ENCODE measurements at regions not wholly inside any gene's neighbourhood (a gene's known extent, or its start where the extent isn't known, plus 50 kb on each side); places are given as distances from the start of the nearest gene placed in this dataset.

DNA sequence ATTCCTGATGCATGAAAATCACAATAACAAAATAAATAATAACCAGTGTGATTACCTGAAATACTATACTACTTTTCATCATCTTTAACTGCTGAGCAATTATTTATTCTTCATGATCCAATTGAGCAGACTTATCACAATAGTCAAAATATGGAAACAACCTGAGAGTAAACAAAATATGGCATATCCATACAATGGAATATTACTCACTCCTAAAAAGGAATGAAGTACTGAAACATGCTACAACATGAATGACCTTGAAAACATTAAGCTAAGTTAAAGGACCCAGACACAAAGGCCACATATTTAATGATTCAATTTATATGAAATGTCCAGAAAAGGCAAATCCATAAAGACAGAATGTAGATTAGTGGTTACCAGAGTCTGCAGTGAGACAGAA lies 146.8 kb downstream of the MID1IP1 start:
- H3K4me1 ChIP-seq (ENCODE audit: control insufficient read depth in 1 of 2, insufficient read depth in 2 of 2, low read depth in 1 of 2, low read length in 1 of 2) = no peaks in the 10 kb centered on the region
- H3F3A ChIP-seq (replicated peaks; ENCODE audit: insufficient read depth) = no peaks in the 10 kb centered on the region
- H3K27me3 ChIP-seq (ENCODE audit: insufficient read depth) = no peaks in the 10 kb centered on the region
- H3K9ac ChIP-seq = no peak overlapping the region
- no peak overlapping the region for H3K4me3 ChIP-seq (ENCODE audit: low read depth in 2 of 2, low read length in 1 of 2)
- no peak for DNase-seq
- no peaks in the 10 kb centered on the region for H3K9me2 ChIP-seq
- no peak for TF ChIP-seq GABPA (IDR thresholded peaks at IDR 0.05; ENCODE audit: low read depth)
- TF ChIP-seq FOXM1 (IDR thresholded peaks at IDR 0.05; ENCODE audit: low read depth) = no peak
- no peak for TF ChIP-seq RFX5 (IDR thresholded peaks at IDR 0.05; ENCODE audit: low read length)
- TF ChIP-seq EZH2phosphoT487 (IDR thresholded peaks at IDR 0.05; ENCODE audit: borderline replicate concordance, low read depth) = no peak
- no peak overlapping the region for H3K27ac ChIP-seq (ENCODE audit: low read depth in 2 of 2, low read length in 1 of 2)
- H2AFZ ChIP-seq (ENCODE audit: low read depth) = no peak overlapping the region
- no peak overlapping the region for H3K4me2 ChIP-seq
- no peaks in the 10 kb centered on the region for H4K20me1 ChIP-seq (ENCODE audit: insufficient read depth)
- ChIA-PET POLR2A (no interaction called here), CTCF (no interaction called here)
- H3K9me3 ChIP-seq = no peaks in the 10 kb centered on the region
- H3K79me2 ChIP-seq (ENCODE audit: insufficient read depth) = no peaks in the 10 kb centered on the region
- H3K36me3 ChIP-seq (replicated peaks in 1 of 2; ENCODE audit: control insufficient read depth in 1 of 2, insufficient read depth in 2 of 2, low read length in 1 of 2) = no peaks in the 10 kb centered on the region

DNA sequence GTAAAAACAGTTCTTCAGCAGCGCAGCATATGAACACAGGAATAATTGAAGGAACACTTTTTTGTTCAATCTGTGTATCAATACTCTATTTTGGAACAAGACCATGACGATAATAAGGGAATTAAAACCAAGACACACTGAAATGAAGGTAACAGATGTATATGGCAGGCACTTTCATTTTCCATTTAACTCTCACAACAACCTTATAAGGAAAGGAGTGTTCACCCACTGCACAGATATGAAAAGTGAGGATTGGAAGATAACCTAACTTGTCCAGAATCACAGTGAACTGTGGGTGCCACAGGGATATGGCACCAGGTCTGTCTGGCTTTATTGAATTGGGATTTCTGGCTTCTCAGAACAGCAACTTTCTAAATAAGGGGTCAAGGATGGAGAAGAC lies 153.3 kb downstream of the MID1IP1 start:
- ChIA-PET POLR2A (no interaction called here), CTCF (no interaction called here)
- 17% methylated on average over 2 of the region's 2 CpGs for WGBS (ENCODE audit: low lambda C conversion rate)

DNA sequence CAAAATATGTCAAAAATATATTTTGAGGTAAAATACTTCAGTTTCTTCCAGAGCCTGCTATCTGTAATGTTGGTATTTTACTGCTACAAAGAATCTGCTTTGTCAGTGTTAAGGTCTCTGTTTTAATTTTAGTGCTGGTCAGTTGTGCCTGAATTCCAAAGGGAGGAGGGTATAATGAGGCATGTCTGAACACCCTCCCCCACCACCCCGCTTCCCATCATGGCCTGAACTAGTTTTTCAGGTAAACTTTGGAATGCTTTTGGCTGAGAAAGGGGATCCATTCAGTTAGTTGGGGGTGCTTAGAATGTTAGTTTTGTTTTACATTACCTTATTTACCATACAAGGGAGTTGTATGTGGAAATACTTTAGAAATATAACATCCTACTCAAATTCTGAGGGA lies 158.5 kb downstream of the MID1IP1 start:
- Histone ChIP-seq H3K4me3 (ENCODE audit: low read depth in 2 of 2, low read length in 1 of 2) (no peak overlapping the region), H3K9me3 (no peaks in the 10 kb centered on the region), H3K4me1 (ENCODE audit: control insufficient read depth in 1 of 2, insufficient read depth in 2 of 2, low read depth in 1 of 2, low read length in 1 of 2) (no peaks in the 10 kb centered on the region; a peak in 1 of 4 replicates), H4K20me1 (ENCODE audit: insufficient read depth) (no peaks in the 10 kb centered on the region), H3K9ac (no peak overlapping the region), H2AFZ (ENCODE audit: low read depth) (no peak overlapping the region), H3K36me3 (replicated peaks in 1 of 2; ENCODE audit: control insufficient read depth in 1 of 2, insufficient read depth in 2 of 2, low read length in 1 of 2) (no peaks in the 10 kb centered on the region), H3K27me3 (ENCODE audit: insufficient read depth) (no peaks in the 10 kb centered on the region), H3F3A (replicated peaks; ENCODE audit: insufficient read depth) (no peaks in the 10 kb centered on the region), H3K4me2 (no peak overlapping the region), H3K79me2 (ENCODE audit: insufficient read depth) (no peaks in the 10 kb centered on the region), H3K27ac (ENCODE audit: low read depth in 2 of 2, low read length in 1 of 2) (no peak overlapping the region), H3K9me2 (no peaks in the 10 kb centered on the region)
- CTCF ChIA-PET = no interaction called here
- no peak for DNase-seq
- POLR2A ChIA-PET = no interaction called here
- 21% methylated on average over 1 of the region's 1 CpG for whole genome bisulfite sequencing (ENCODE audit: low lambda C conversion rate)
- TF ChIP-seq POLR2AphosphoS5 (IDR thresholded peaks at IDR 0.05; ENCODE audit: low read depth, low read length) (no peak), FOXM1 (IDR thresholded peaks at IDR 0.05; ENCODE audit: low read depth) (no peak), NRF1 (IDR thresholded peaks at IDR 0.05; ENCODE audit: low read depth, low read length) (no peak), SIN3A (IDR thresholded peaks at IDR 0.05; ENCODE audit: borderline replicate concordance, low read depth, low read length) (no peak), CHD2 (IDR thresholded peaks at IDR 0.05; ENCODE audit: low read length, partially characterized antibody) (no peak), MXI1 (IDR thresholded peaks at IDR 0.05; ENCODE audit: low read depth, low read length) (no peak), YY1 (IDR thresholded peaks at IDR 0.05; ENCODE audit: low read depth) (no peak), ELF1 (IDR thresholded peaks at IDR 0.05) (no peak)
- TF ChIP-seq, protein P1, sequence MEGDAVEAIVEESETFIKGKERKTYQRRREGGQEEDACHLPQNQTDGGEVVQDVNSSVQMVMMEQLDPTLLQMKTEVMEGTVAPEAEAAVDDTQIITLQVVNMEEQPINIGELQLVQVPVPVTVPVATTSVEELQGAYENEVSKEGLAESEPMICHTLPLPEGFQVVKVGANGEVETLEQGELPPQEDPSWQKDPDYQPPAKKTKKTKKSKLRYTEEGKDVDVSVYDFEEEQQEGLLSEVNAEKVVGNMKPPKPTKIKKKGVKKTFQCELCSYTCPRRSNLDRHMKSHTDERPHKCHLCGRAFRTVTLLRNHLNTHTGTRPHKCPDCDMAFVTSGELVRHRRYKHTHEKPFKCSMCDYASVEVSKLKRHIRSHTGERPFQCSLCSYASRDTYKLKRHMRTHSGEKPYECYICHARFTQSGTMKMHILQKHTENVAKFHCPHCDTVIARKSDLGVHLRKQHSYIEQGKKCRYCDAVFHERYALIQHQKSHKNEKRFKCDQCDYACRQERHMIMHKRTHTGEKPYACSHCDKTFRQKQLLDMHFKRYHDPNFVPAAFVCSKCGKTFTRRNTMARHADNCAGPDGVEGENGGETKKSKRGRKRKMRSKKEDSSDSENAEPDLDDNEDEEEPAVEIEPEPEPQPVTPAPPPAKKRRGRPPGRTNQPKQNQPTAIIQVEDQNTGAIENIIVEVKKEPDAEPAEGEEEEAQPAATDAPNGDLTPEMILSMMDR (IDR thresholded peaks at IDR 0.05) = no peak
- TF ChIP-seq, protein P2, sequence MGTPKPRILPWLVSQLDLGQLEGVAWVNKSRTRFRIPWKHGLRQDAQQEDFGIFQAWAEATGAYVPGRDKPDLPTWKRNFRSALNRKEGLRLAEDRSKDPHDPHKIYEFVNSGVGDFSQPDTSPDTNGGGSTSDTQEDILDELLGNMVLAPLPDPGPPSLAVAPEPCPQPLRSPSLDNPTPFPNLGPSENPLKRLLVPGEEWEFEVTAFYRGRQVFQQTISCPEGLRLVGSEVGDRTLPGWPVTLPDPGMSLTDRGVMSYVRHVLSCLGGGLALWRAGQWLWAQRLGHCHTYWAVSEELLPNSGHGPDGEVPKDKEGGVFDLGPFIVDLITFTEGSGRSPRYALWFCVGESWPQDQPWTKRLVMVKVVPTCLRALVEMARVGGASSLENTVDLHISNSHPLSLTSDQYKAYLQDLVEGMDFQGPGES (IDR thresholded peaks at IDR 0.05; ENCODE audit: low read depth, low read length) = no peak
- TF ChIP-seq, protein P3, sequence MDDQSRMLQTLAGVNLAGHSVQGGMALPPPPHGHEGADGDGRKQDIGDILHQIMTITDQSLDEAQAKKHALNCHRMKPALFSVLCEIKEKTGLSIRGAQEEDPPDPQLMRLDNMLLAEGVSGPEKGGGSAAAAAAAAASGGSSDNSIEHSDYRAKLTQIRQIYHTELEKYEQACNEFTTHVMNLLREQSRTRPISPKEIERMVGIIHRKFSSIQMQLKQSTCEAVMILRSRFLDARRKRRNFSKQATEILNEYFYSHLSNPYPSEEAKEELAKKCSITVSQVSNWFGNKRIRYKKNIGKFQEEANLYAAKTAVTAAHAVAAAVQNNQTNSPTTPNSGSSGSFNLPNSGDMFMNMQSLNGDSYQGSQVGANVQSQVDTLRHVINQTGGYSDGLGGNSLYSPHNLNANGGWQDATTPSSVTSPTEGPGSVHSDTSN (IDR thresholded peaks at IDR 0.05) = no peak

More for the DNA sequence above, 153.3 kb downstream of the MID1IP1 start:
- Histone ChIP-seq H3K9me3 (no peaks in the 10 kb centered on the region), H3K4me2 (no peak overlapping the region), H3K9me2 (no peaks in the 10 kb centered on the region), H3K27ac (ENCODE audit: low read depth in 2 of 2, low read length in 1 of 2) (no peak overlapping the region), H3K27me3 (ENCODE audit: insufficient read depth) (no peaks in the 10 kb centered on the region), H3K9ac (no peak overlapping the region), H3K36me3 (replicated peaks in 1 of 2; ENCODE audit: control insufficient read depth in 1 of 2, insufficient read depth in 2 of 2, low read length in 1 of 2) (no peaks in the 10 kb centered on the region), H2AFZ (ENCODE audit: low read depth) (no peak overlapping the region), H4K20me1 (ENCODE audit: insufficient read depth) (no peaks in the 10 kb centered on the region), H3K79me2 (ENCODE audit: insufficient read depth) (no peaks in the 10 kb centered on the region), H3K4me3 (ENCODE audit: low read depth in 2 of 2, low read length in 1 of 2) (no peak overlapping the region), H3F3A (replicated peaks; ENCODE audit: insufficient read depth) (no peaks in the 10 kb centered on the region), H3K4me1 (ENCODE audit: control insufficient read depth in 1 of 2, insufficient read depth in 2 of 2, low read depth in 1 of 2, low read length in 1 of 2) (no peaks in the 10 kb centered on the region; a peak in 1 of 4 replicates)
- DNase-seq = no peak
- no peak for TF ChIP-seq RFX5 (IDR thresholded peaks at IDR 0.05; ENCODE audit: low read length)
- no peak for TF ChIP-seq JUND (IDR thresholded peaks at IDR 0.05)
- TF ChIP-seq RXRA (IDR thresholded peaks at IDR 0.05; ENCODE audit: borderline replicate concordance, low read depth) = no peak
- TF ChIP-seq ELF1 (IDR thresholded peaks at IDR 0.05) = no peak
- no peak for TF ChIP-seq TEAD4 (IDR thresholded peaks at IDR 0.05; ENCODE audit: borderline replicate concordance, insufficient read depth)
- TF ChIP-seq TCF12 (IDR thresholded peaks at IDR 0.05) = no peak
- TF ChIP-seq EP300 (IDR thresholded peaks at IDR 0.05; ENCODE audit: borderline replicate concordance in 1 of 2, low read depth in 1 of 2, low read length in 1 of 2) = no peak
- TF ChIP-seq POLR2AphosphoS5 (IDR thresholded peaks at IDR 0.05; ENCODE audit: low read depth, low read length) = no peak
- no peak for TF ChIP-seq SMC3 (IDR thresholded peaks at IDR 0.05; ENCODE audit: low read depth, low read length)
- TF ChIP-seq, protein P3 (IDR thresholded peaks at IDR 0.05) = no peak
- no peak for TF ChIP-seq EZH2phosphoT487 (IDR thresholded peaks at IDR 0.05; ENCODE audit: borderline replicate concordance, low read depth)
- no peak for TF ChIP-seq GATA2 (CRISPR knock-in tag; IDR thresholded peaks at IDR 0.05)
